ENCODE measurements at regions not wholly inside any gene's neighbourhood (a gene's known extent, or its start where the extent isn't known, plus 50 kb on each side); places are given as distances from the start of the nearest gene placed in this dataset.
"Not testable (repeated sequence)": the region's sequence is repeated elsewhere in the genome, so short reads cannot be mapped to it uniquely, and the experiment has no call there.

DNA sequence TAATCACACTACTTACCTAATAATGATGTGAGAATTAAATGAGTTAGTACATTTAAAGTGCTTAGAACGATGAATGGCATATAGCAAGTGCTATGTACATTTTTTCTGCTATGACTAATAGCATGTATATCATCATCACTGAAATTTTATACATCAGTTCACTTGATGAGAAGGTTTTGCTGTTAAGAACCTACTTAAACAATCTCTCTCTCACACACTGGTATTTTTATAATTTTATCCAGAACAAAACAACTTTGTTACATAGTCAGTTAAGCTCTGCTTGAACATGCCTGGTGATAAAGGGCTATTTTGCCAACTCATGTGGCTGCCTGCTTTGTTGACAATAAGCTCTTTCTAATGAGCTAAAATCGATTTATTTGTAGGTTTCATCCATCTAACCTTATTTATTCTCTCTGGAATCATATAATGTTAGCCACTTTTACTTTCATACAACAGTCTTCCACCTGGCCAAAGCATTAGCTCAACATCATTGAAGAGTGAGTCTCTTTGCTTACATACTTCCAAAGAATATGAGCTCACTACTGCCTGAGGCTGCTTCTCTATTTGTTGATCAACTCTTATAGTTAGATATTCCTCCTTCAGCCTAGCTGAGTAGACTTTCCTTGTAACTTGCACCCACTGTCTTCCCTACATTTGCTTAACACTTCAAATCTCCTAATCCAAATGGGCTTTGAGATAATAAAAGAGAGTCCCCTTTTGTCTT, 372.7 kb upstream of the BOD1L1 start:
- TF ChIP-seq, protein P1, sequence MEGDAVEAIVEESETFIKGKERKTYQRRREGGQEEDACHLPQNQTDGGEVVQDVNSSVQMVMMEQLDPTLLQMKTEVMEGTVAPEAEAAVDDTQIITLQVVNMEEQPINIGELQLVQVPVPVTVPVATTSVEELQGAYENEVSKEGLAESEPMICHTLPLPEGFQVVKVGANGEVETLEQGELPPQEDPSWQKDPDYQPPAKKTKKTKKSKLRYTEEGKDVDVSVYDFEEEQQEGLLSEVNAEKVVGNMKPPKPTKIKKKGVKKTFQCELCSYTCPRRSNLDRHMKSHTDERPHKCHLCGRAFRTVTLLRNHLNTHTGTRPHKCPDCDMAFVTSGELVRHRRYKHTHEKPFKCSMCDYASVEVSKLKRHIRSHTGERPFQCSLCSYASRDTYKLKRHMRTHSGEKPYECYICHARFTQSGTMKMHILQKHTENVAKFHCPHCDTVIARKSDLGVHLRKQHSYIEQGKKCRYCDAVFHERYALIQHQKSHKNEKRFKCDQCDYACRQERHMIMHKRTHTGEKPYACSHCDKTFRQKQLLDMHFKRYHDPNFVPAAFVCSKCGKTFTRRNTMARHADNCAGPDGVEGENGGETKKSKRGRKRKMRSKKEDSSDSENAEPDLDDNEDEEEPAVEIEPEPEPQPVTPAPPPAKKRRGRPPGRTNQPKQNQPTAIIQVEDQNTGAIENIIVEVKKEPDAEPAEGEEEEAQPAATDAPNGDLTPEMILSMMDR (IDR thresholded peaks at IDR 0.05; ENCODE audit: low read depth, low read length) = no peak
- DNase-seq (ENCODE audit: low read depth in 2 of 2) = no peak
- H3K4me3 ChIP-seq (replicated peaks in 1 of 2; ENCODE audit: low read depth in 2 of 2, low read length in 2 of 2) = no peak overlapping the region

- not testable (repeated sequence) for DNase-seq (ENCODE audit: low read depth in 2 of 2); H3K4me3 ChIP-seq (replicated peaks in 1 of 2; ENCODE audit: low read depth in 2 of 2, low read length in 2 of 2)
Observed at GRCh38 chr4:14002331-14002730, 374.8 kb upstream of the BOD1L1 start.

DNA sequence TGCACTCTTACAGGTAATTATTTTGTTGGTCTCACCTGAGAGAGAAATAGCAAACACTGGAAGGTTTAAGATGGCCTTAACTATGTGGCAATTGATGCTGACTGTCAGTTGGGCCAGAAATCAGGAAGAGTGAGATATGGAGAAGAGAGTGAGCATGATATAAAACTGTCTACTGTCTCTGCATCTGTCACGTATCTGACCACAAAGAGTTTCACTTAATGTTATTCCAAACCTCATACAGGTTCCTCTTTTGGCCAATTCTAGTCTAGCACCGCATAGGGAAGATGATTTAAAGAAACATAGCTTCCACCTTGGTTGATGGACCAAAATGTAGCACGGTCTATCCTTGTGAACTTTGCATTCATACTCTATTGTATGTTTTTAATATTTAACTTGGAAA, 381.0 kb upstream of the BOD1L1 start:
- no peak overlapping the region for H3K4me3 ChIP-seq (replicated peaks in 1 of 2; ENCODE audit: low read depth in 2 of 2, low read length in 2 of 2)
- no peak for DNase-seq (ENCODE audit: low read depth in 2 of 2)
- TF ChIP-seq, protein P1 (IDR thresholded peaks at IDR 0.05; ENCODE audit: low read depth, low read length) = no peak

DNA sequence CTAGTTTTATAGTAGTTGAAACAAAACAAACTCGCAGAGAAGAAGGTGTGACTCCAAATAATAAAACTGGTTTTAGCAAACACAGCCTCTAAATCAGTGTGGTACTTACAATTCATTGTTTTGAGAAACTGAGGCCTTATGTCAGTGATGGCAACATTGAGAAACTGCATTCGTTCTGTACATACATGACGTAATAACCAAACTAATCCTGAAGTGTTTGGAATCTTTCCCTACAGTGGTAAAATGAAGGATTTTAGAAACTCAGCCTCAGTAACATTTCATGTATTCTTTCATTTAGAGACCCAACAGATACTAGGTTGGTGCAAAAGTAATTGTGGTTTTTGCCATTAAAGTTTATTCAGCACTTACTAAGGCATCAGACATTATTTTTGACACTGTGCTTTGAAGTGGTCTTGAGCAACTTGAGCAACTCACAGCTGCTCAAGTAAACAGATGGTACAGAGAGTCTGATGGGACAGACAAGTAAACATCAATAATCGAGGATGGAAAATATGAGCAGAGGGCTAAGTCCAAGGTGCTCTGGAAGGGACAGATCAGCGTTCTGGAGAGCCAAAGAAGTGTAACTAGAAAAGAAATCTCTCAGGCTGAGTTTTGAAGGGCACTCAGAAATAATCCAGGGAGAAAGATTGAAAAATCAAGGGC, 390.8 kb upstream of the BOD1L1 start:
- no peak for DNase-seq (ENCODE audit: low read depth in 2 of 2)
- TF ChIP-seq, protein P1 (IDR thresholded peaks at IDR 0.05; ENCODE audit: low read depth, low read length) = no peak
- H3K4me3 ChIP-seq (replicated peaks in 1 of 2; ENCODE audit: low read depth in 2 of 2, low read length in 2 of 2) = no peak overlapping the region

DNA sequence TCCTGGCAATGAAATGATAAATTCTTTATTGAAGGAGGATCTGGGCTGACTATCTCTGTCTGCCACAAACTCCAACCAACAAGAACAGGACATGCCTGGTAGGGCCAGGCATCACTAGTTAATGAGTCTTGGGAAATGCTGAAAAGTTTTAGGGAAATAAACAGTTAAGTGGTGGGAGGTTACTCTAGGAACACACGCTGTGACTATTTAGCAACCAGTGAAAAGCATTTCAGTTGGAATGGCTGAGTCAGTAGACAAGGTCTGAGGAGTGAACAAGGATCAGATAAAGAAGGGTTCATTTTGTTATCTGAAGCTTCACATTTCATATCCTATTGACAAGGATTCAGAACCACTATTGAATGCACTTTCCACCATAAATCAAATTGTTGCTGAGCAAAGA, 394.9 kb upstream of the BOD1L1 start:
- no peak overlapping the region for H3K4me3 ChIP-seq (replicated peaks in 1 of 2; ENCODE audit: low read depth in 2 of 2, low read length in 2 of 2)
- TF ChIP-seq, protein P1 (IDR thresholded peaks at IDR 0.05; ENCODE audit: low read depth, low read length) = no peak
- peak; percentile 14 to 38 for DNase-seq (ENCODE audit: low read depth in 2 of 2)

DNA sequence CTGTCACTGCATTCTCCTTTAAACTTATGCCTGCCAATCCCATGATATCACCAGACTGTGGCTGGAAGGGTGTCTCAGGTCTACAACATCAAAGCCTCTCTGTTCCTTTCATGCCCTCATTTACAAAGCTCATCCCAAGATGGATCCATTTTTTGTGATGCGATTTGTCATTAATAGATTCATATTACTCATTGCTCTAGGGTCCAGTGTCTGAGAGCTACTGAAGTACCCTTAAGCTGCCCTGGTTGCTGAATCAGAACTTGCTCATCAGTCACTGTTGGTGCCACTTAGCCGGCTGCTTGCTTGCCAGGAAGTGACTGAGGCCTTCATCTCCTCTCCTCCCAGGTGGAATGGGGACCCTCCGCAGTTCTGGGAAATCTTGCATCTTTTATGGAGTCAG, 395.5 kb upstream of the BOD1L1 start:
- TF ChIP-seq, protein P1 (IDR thresholded peaks at IDR 0.05; ENCODE audit: low read depth, low read length) = no peak
- H3K4me3 ChIP-seq (replicated peaks in 1 of 2; ENCODE audit: low read depth in 2 of 2, low read length in 2 of 2) = no peak overlapping the region
- peak in 1 of 2 donors; percentile 45 for DNase-seq (ENCODE audit: low read depth in 2 of 2)

DNA sequence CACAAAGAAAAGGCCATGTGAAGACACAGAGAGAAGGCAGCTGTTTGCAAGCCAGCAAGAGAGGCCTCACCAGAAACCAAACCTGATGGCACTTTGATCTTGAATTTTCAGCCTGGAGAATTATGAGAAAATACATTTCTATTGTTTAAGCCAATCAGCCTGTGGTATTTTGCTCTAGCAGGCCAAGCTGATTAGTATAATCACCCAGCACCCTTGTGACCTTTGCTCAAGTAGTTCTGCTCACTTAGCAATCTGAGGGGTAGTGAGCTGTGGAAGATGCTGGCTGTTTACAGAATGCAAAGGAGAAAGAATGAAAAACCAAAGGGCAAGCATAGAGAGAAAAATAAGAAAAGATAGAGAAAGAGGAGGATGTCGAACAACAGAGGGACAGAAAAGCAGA, 396.4 kb upstream of the BOD1L1 start:
- TF ChIP-seq, protein P1 (IDR thresholded peaks at IDR 0.05; ENCODE audit: low read depth, low read length) = no peak
- no peak overlapping the region for H3K4me3 ChIP-seq (replicated peaks in 1 of 2; ENCODE audit: low read depth in 2 of 2, low read length in 2 of 2)
- DNase-seq (ENCODE audit: low read depth in 2 of 2) = no peak

All from cardiac fibroblast (primary cell).